22Rv1 (cell line): ENCODE measurements at regions not wholly inside any gene's neighbourhood (a gene's known extent, or its start where the extent isn't known, plus 50 kb on each side); places are given as distances from the start of the nearest gene placed in this dataset.

Experiments used
- CTCF ChIP-seq: fragments of 450-650 bp; IDR thresholded peaks from 2 replicates; pipeline ENCODE4 v1.5.1; 2017; ENCODE audit warnings: mild to moderate bottlenecking
- ZFX ChIP-seq: fragments of 450-650 bp; IDR thresholded peaks from 2 replicates; pipeline ENCODE4 v1.6.1; 2017; ENCODE audit warnings: antibody characterized with exemption, borderline replicate concordance

DNA sequence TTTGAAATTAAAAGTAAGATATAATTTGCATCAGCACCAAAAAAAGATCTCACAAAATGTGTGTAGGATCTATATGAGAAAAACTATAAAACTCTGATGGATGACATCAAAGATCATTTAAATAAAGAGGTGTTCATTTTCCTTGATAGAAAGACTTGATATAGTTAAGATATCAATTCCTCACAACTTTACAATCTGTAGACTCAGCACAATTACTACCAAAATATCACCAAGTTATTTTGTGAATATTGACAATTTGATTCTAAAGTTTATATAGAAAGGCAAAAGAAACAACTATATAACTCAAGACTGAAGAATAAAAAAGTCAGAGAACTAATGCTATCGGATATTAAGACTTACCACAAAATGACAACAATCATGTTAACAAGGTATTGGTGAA lies 638.9 kb downstream of the HS3ST4 start:
- no peak for TF ChIP-seq CTCF
- no peak for TF ChIP-seq ZFX
